ENCODE measurements at regions not wholly inside any gene's neighbourhood (a gene's known extent, or its start where the extent isn't known, plus 50 kb on each side); places are given as distances from the start of the nearest gene placed in this dataset.

DNA sequence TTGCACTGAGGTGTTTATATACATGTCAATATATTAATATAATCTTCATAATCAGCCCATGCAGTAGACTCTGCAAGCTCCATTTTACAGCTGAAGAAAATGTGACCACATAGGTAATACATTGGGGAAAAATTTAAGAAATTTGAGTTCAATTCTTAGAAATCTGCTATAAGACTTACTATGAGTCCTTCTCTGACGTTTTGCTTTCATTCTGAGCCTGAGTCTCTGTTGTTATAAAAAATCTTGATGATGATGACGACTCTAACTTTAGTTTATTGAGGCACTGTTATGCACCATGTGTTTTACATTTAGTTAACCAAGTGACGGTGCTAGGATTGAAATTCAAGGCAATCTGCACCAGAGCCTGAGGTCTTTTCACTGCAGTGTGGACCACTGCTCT is 370.3 kb upstream of the PPP1R2C start:
- WGBS, 2 donors = 57 to 77% methylated on average over 3 of the region's 3 CpGs
- H3K4me3 ChIP-seq = no peak overlapping the region
- no peaks in the 10 kb centered on the region for H3K36me3 ChIP-seq (replicated peaks in 1 of 2; ENCODE audit: insufficient read depth in 1 of 2, low read depth in 2 of 2)
- intact Hi-C loops (cut with DNase I) = no loop called here
- no peak overlapping the region for H3K27ac ChIP-seq
- no peak for TF ChIP-seq POLR2A (IDR thresholded peaks at IDR 0.05)
- TF ChIP-seq, protein P1, sequence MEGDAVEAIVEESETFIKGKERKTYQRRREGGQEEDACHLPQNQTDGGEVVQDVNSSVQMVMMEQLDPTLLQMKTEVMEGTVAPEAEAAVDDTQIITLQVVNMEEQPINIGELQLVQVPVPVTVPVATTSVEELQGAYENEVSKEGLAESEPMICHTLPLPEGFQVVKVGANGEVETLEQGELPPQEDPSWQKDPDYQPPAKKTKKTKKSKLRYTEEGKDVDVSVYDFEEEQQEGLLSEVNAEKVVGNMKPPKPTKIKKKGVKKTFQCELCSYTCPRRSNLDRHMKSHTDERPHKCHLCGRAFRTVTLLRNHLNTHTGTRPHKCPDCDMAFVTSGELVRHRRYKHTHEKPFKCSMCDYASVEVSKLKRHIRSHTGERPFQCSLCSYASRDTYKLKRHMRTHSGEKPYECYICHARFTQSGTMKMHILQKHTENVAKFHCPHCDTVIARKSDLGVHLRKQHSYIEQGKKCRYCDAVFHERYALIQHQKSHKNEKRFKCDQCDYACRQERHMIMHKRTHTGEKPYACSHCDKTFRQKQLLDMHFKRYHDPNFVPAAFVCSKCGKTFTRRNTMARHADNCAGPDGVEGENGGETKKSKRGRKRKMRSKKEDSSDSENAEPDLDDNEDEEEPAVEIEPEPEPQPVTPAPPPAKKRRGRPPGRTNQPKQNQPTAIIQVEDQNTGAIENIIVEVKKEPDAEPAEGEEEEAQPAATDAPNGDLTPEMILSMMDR (IDR thresholded peaks at IDR 0.05) = no peak
- ATAC-seq (no peak), DNase-seq (no peak)
- H3K9me3 ChIP-seq = no peaks in the 10 kb centered on the region
- H3K27me3 ChIP-seq = no peaks in the 10 kb centered on the region
- no peaks in the 10 kb centered on the region for H3K4me1 ChIP-seq

DNA sequence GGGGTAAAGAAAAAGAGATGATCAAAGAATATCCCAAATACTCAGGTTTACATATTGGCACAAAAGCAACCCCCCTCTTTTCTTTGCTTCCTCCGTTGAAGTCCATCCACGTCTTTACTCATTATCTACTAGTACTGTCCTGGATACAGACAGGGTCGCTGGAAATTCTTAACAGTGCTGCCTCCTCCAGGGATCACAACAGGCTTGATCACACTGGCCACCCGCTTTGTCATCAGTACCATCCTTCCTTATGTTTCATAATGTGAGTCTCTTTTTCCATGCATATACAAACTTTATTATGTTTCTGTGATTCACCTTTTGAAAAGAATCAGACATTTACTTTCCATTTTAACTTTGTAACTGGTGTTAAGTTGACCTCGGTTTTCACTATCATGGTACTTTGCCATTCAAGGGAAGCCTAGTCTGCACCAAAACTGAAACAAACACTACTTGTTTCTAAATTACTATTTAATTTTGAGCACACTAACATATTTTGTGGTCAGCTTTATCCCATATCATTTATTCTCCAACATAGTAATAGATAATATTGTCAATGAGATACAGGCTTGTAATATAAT is 387.5 kb upstream of the PPP1R2C start:
- Histone ChIP-seq H3K27me3 (no peaks in the 10 kb centered on the region), H3K27ac (no peak overlapping the region), H3K36me3 (replicated peaks in 1 of 2; ENCODE audit: insufficient read depth in 1 of 2, low read depth in 2 of 2) (no peaks in the 10 kb centered on the region), H3K4me3 (no peak overlapping the region), H3K9me3 (no peaks in the 10 kb centered on the region), H3K4me1 (no peaks in the 10 kb centered on the region)
- ATAC-seq = no peak
- no peak for DNase-seq
- 63 to 81% methylated on average over 5 of the region's 5 CpGs for WGBS, 2 donors
- intact Hi-C loops (cut with DNase I) = no loop called here
- TF ChIP-seq, protein P1 (IDR thresholded peaks at IDR 0.05) = no peak
- TF ChIP-seq POLR2A (IDR thresholded peaks at IDR 0.05) = no peak

DNA sequence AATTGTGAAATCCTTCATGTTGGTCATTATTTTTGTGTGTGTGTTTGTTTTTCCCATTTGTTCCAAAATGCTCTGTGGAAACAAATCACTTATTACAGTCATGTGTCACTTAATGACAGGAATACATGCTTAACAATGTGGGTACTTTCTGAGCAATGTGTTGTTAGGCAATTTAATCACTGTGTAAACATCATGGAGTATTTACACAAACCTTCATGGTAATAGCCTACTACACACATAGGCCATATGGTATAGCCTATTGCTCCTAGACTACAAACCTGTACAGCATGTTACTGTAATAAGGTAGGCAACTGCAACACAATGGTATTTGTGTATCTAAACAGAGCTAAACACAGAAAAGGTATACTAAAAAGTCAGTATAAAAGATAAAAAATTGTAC is 388.9 kb upstream of the PPP1R2C start:
- DNase-seq = no peak
- Histone ChIP-seq H3K27ac (no peak overlapping the region), H3K4me1 (no peaks in the 10 kb centered on the region), H3K9me3 (no peaks in the 10 kb centered on the region), H3K4me3 (no peak overlapping the region), H3K36me3 (replicated peaks in 1 of 2; ENCODE audit: insufficient read depth in 1 of 2, low read depth in 2 of 2) (no peaks in the 10 kb centered on the region), H3K27me3 (no peaks in the 10 kb centered on the region)
- no peak for ATAC-seq
- TF ChIP-seq POLR2A (IDR thresholded peaks at IDR 0.05) = no peak
- TF ChIP-seq, protein P1 (IDR thresholded peaks at IDR 0.05) = no peak
- intact Hi-C loops (cut with DNase I) = no loop called here

DNA sequence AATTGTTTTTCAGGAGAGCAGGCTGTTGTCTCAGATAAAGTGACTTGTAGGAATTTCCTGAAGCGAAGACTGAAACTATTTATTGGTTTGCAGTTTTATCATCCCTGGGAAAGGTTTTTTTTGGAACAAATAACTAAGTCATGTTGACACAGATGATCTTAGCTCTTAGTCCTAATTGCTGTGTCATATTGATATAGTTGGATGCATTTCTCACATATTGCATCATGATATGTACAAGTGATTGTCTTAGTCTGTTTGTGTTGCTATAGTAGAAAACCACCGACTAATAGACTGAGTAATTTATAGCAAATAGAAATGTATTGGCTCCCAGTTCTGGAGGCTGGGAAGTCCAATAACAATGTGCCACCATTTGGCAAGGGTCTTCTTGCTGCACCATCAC is 397.5 kb upstream of the PPP1R2C start:
- DNase-seq (no peak), ATAC-seq (no peak)
- no peaks in the 10 kb centered on the region for H3K36me3 ChIP-seq (replicated peaks in 1 of 2; ENCODE audit: insufficient read depth in 1 of 2, low read depth in 2 of 2)
- no peaks in the 10 kb centered on the region for H3K4me1 ChIP-seq
- H3K27me3 ChIP-seq = no peaks in the 10 kb centered on the region
- no peak overlapping the region for H3K27ac ChIP-seq
- no peak overlapping the region for H3K4me3 ChIP-seq
- intact Hi-C loops (cut with DNase I) = no loop called here
- 58 to 68% methylated on average over 2 of the region's 2 CpGs for WGBS, 2 donors
- H3K9me3 ChIP-seq = no peaks in the 10 kb centered on the region
- no peak for TF ChIP-seq POLR2A (IDR thresholded peaks at IDR 0.05)
- TF ChIP-seq, protein P1 (IDR thresholded peaks at IDR 0.05) = no peak

DNA sequence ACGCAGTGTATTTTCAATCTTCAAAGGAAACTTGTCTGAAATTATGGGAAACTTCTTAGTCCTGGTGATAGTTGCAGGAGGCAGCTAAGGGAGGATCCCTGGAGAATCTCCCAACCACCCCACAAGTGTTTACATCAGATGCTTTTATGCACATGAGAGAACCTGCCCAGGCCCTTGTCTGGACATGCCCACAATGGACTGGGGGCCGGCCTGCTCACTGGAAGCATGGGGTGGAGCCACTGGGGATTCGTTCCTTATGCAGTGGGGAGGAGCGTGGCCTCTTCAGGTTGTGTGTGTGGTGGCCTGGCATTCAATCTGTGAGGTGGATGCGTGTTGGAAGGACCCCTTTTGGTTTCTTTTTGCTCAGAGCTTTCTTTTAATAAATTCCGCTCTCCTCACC is 398.7 kb upstream of the PPP1R2C start:
- intact Hi-C loops (cut with DNase I) = no loop called here
- Histone ChIP-seq H3K36me3 (replicated peaks in 1 of 2; ENCODE audit: insufficient read depth in 1 of 2, low read depth in 2 of 2) (no peaks in the 10 kb centered on the region), H3K4me3 (no peak overlapping the region), H3K9me3 (no peaks in the 10 kb centered on the region), H3K27ac (no peak overlapping the region), H3K4me1 (no peaks in the 10 kb centered on the region), H3K27me3 (no peaks in the 10 kb centered on the region)
- DNase-seq (no peak), ATAC-seq (no peak)
- TF ChIP-seq POLR2A (IDR thresholded peaks at IDR 0.05) = no peak
- 86 to 94% methylated on average over 3 to 5 of the region's 6 CpGs for WGBS, 2 donors
